HG02763 (cell line): ENCODE measurements at regions not wholly inside any gene's neighbourhood (a gene's known extent, or its start where the extent isn't known, plus 50 kb on each side); places are given as distances from the start of the nearest gene placed in this dataset.
"Not testable (repeated sequence)": the region's sequence is repeated elsewhere in the genome, so short reads cannot be mapped to it uniquely, and the experiment has no call there.

Experiments used
- ATAC-seq: cut with Tn5 transposase; IDR thresholded peaks from one replicate; pipeline ENCODE4 v1.9.1; 2021; ENCODE audit warnings: mild to moderate bottlenecking, moderate library complexity; ENCODE audit not compliant: unreplicated experiment

DNA sequence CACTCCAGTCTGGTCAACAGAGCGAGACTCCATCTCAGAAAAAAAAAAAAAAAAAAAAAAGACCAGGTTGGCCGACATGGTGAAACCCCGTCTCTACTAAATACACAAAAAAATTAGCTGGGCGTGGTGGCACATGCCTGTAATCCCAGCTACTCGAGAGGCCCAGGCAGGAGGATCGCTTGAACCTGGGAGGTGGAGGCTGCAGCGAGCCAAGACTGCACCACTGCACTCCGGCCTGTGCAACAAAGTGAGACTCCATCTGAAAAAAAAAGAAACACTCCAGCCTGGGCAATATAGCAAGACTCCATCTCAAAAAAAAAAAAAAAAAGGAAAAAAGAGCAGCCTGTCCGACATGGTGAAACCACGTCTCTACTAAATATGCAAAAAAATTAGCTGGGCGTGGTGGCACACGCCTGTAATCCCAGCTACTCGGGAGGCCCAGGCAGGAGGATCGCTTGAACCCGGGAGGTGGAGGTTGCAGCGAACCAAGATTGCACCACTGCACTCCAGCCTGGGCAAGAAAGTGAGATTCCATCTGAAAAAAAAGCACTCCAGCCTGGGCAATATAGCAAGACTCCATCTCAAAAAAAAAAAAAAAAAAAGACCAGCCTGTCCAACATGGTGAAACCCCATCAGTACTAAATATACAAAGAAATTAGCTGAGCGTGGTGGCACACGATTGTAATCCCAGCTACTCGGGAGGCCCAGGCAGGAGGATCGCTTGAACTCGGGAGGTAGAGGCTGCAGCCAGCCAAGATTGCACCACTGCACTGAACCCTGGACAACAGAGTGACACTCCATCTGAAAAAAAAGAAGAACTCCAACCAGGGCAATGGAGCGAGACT is 343.3 kb upstream of the PLGLB2 start:
- ATAC-seq: not testable (repeated sequence)

DNA sequence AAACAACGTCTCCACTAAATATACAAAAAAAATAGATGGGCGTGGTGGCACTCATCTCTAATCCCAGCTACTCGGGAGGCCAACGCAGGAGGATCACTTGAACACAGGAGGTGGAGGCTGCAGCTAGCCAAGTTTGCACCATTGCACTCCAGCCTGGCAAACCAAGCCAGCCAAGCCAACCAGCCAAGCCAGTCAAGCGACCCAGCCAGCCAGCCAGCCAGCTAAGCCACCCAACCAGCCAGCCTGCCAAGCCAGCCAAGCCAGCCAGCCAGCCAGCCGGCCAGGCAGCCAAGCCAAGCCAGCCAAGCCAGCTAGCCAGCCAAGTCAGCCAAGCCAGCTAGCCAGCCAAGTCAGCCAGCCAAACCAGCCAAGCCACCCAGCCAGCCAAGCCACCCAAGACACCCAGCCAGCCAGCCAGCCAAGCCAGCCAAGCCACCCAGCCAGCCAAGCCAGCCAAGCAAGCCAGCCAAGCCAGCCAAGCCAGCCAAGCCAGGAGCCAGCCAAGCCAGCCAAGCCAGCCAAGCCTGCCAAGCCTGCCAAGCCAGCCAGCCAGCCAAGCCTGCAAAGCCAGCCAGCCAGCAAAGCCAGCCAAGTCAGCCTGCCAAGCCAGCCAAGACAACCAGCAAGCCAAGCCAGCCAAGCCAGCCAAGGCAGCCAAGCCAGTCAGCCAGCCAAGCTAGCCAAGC is 342.2 kb upstream of the PLGLB2 start:
- not testable (repeated sequence) for ATAC-seq

DNA sequence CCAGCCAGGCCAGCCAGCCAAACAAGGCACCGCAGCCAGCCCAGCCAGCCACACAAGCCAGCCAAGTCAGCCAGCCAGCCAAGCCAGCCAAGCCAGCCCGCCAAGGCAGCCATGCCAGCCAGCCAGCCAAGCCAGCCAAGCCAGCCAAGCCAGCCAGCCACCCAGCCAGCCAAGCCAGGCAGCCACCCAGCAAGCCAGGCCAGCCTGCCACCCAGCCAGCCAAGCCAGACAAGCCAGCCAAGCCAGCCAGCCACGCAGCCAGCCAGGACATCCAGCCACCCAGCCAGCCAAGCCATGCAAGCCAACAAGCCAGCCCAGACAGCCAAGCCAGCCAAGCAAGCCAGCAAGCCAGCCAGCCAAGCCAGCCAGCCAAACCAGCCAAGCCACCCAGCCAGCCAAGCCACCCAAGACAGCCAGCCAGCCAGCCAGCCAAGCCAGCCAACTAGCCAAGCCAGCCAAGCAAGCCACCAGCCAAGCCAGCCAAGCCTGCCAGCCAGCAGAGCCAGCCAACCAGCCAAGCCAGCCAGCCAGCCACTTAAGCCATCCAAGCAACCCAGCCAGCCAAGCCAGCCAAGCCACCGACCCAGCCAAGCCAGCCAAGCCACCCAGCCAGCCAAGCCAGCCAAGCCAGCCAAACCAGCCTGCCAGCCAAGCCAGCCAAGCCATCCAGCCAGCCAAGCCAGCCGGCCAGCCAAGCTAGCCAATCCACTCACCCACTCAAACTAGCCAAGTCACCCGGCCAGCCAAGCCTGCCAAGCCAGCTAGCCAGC is 341.3 kb upstream of the PLGLB2 start:
- ATAC-seq: not testable (repeated sequence)

DNA sequence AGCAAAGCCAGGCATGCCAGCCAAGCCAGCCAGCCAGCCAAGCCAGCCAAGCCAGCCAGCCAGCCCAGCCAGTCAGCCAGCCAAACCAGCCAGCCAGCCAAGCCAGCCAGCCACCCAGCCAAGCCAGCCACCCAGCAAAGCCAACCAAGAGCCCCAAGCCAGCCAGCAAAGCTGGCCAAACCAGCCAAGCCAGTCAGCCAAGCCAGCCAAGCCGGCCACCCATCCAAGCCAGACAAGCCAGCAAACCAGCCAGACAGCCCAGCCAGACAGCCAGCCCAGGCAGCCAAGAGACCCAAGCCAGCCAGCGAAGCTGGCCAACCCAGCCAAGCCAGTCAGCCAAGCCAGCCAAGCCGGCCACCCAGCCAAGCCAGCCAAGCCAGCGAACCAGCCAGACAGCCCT is 338.3 kb upstream of the PLGLB2 start:
- ATAC-seq: not testable (repeated sequence)

DNA sequence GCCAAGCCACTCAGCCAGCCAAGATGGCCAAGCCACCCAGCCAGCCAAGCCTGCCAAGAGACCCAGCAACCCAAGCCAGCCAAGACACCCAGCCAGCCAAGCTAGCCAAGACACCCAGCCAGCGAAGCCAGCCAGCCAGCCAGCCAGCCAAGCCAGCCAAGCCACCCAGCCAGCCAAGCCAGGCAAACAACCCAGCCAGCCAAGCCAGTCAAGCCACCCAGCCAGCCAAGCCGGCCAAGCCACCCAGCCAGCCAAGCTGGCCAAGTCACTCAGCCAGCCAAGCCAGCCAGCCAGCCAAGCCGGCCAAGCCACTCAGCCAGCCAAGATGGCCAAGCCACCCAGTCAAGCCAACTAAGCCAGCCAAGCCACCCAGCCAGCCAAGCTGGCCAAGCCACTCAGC is 337.5 kb upstream of the PLGLB2 start:
- not testable (repeated sequence) for ATAC-seq

DNA sequence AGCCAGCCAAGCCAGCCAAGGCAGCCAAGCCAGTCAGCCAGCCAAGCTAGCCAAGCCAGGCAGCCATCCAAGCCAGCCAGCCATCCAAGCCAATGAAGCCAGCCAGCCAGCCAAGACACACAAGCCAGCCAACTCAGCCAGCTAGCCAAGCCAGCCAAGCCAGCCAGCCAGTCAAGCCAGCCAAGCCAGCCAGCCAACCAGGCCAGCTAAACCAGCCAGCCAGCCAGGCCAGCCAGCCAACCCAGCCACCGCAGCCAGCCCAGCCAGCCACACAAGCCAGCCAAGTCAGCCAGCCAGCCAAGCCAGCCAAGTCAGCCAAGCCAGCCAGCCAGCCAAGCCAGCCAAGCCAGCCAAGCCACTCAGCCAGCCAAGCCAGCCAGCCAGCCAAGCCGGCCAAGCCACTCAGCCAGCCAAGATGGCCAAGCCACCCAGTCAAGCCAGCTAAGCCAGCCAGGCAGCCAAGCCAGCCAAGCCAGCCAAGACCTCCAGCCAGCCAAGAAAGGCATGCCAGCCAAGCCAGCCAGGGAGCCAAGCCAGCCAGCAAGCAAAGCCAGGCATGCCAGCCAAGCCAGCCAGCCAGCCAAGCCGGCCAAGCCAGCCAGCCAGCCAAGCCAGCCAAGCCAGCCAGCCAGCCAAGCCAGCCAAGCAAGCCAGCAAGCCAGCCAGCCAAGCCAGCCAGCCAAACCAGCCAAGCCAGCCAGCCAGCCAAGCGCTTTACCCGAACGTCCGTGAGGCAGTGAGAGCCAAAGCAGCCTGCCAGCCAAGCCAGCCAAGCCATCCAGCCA is 335.7 kb upstream of the PLGLB2 start:
- ATAC-seq: not testable (repeated sequence)

- not testable (repeated sequence) for ATAC-seq
These were observed 333.6 kb upstream of the PLGLB2 start for GRCh38 chr2:87414331-87414730.

DNA sequence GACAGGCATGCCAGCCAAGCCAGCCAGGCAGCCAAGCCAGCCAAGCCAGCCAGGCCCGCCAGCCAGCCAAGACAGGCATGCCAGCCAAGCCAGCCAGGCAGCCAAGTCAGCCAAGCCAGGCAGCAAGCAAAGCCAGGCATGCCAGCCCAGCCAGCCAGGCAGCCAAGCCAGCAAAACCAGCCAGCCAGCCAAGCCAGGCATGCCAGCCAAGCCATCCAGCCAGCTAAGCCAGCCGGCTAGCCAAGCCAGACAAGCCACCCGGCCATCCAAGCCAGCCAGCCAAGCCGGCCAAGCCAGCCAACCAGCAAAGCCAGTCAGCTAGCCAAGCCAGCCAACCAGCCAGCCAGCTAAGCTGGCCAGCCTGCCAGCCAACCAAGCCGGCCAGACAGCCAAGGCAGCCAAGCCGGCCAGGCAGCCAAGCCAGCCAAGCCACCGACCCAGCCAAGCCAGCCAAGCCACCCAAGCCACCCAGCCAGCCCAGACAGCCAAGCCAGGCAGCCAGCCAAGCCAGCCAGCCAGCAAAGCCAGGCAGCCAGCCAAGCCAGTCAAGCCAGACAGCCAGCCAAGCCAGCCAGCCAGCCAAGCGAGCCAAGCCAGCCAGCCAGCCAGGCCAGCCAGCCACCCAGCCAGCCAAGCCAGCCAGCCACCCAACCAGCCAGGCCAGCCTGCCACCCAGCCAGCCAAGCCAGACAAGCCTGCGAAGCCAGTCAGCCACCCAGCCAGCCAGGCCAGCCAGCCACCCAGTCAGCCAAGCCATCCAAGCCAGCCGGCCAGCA is 332.9 kb upstream of the PLGLB2 start:
- not testable (repeated sequence) for ATAC-seq

- not testable (repeated sequence) for ATAC-seq
These were observed 332.2 kb upstream of the PLGLB2 start for GRCh38 chr2:87415586-87416265.

DNA sequence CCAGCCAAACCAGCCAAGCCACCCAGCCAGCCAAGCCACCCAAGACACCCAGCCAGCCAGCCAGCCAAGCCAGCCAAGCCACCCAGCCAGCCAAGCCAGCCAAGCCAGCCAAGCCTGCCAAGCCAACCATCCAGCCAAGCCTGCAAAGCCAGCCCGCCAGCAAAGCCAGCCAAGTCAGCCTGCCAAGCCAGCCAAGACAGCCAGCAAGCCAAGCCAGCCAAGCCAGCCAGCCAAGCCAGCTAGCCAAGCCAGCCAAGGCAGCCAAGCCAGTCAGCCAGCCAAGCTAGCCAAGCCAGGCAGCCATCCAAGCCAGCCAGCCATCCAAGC is 331.7 kb upstream of the PLGLB2 start:
- ATAC-seq: not testable (repeated sequence)

DNA sequence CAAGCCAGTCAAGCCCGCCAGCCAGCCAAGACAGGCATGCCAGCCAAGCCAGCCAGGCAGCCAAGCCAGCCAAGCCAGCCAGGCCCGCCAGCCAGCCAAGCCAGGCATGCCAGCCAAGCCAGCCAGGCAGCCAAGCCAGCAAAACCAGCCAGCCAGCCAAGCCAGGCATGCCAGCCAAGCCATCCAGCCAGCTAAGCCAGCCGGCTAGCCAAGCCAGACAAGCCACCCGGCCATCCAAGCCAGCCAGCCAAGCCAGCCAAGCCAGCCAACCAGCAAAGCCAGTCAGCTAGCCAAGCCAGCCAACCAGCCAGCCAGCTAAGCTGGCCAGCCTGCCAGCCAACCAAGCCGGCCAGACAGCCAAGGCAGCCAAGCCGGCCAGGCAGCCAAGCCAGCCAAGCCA is 330.7 kb upstream of the PLGLB2 start:
- ATAC-seq: not testable (repeated sequence)

DNA sequence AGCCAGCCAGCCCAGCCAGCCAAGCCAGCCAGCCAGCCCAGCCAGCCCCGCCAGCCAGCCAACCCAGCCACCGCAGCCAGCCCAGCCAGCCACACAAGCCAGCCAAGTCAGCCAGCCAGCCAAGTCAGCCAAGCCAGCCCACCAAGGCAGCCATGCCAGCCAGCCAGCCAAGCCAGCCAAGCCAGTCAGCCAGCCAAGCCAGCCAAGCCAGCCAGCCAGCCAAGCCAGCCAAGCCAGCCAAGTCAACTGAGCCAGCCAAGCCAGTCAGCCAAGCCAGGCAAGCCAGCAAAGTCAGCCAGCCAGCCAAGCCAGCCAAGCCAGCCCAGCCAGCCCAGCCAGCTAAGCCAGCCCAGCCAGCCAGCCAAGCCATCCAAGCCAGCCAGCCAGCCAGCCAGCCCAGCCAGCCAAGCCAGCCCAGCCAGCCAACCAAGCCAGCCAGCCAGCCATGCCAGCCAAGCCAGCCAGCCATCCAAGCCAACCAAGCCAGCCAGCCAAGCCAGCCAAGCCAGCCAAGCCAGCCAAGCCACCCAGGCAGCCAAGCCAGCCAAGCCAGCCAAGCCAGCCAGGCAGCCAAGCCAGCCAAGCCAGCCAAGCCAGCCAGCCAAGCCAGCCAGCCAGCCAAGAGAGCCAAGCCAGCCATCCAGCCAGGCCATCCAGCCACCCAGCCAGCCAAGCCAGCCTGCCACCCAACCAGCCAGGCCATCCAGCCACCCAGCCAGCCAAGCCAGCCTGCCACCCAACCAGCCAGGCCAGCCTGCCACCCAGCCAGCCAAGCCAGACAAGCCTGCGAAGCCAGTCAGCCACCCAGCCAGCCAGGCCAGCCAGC is 329.9 kb upstream of the PLGLB2 start:
- not testable (repeated sequence) for ATAC-seq

GRCh38 chr2:87418823-87419822 is 328.8 kb upstream of the PLGLB2 start:
- not testable (repeated sequence) for ATAC-seq

DNA sequence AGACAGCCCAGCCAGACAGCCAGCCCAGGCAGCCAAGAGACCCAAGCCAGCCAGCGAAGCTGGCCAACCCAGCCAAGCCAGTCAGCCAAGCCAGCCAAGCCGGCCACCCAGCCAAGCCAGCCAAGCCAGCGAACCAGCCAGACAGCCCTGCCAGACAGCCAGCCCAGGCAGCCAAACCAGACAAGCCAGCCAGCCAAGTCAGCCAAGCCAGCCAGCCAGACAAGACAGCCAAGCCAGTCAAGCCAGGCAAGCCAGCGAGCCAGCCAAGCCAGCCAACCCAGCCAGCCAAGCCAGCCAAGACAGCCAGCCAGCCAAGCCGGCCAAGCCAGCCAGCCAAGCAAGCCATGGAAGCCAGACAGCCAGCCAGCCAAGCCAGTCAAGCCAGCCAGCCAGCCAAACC is 327.9 kb upstream of the PLGLB2 start:
- ATAC-seq: not testable (repeated sequence)

DNA sequence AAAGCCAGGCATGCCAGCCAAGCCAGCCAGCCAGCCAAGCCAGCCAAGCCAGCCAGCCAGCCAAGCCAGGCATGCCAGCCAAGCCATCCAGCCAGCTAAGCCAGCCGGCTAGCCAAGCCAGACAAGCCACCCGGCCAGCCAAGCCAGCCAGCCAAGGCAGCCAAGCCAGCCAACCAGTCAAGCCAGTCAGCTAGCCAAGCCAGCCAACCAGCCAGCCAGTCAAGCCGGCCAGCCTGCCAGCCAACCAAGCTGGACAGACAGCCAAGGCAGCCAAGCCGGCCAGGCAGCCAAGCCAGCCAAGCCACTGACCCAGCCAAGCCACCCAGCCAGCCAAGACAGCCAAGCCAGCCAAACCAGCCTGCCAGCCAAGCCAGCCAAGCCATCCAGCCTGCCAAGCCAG is 326.9 kb upstream of the PLGLB2 start:
- ATAC-seq: not testable (repeated sequence)

- not testable (repeated sequence) for ATAC-seq
These were observed 323.8 kb upstream of the PLGLB2 start for GRCh38 chr2:87423796-87424762.
